Loucy (cell line): ENCODE measurements at regions not wholly inside any gene's neighbourhood (a gene's known extent, or its start where the extent isn't known, plus 50 kb on each side); places are given as distances from the start of the nearest gene placed in this dataset.

Source experiments
- H2AFZ ChIP-seq: fragments of 200-600 bp; sonication (generic); 2 replicates; pipeline ENCODE4 v1.6.0; 2016; ENCODE audit warnings: antibody characterized with exemption, mild to moderate bottlenecking, low read length, moderate library complexity
- H3F3A ChIP-seq: fragments of 200-600 bp; 2 replicates; pipeline ENCODE4 v1.6.0; 2016; ENCODE audit warnings: antibody characterized with exemption, low read depth, mild to moderate bottlenecking
- H3K27me3 ChIP-seq: fragments of 200-600 bp; sonication (generic); 2 replicates; pipeline ENCODE4 v1.6.1; 2014; ENCODE audit warnings: low read length, mild to moderate bottlenecking; ENCODE audit not compliant: insufficient read depth, poor library complexity, severe bottlenecking
- H3K36me3 ChIP-seq: fragments of 200-600 bp; sonication (generic); 2 replicates; pipeline ENCODE4 v1.6.1; 2016; ENCODE audit warnings: low read length; ENCODE audit not compliant: insufficient read depth
- H3K4me1 ChIP-seq: fragments of 200-600 bp; sonication (generic); 2 replicates; pipeline ENCODE4 v1.5.1; 2014; ENCODE audit warnings: low read length, mild to moderate bottlenecking; ENCODE audit not compliant: insufficient read depth, poor library complexity, severe bottlenecking
- H3K4me2 ChIP-seq: fragments of 200-600 bp; sonication (generic); 2 replicates; pipeline ENCODE4 v1.6.0; 2014; ENCODE audit warnings: antibody characterized with exemption, low read length, low read depth, mild to moderate bottlenecking; ENCODE audit not compliant: poor library complexity, severe bottlenecking
- H3K4me3 ChIP-seq: fragments of 200-600 bp; sonication (generic); 2 replicates; pipeline ENCODE4 v1.5.1; 2014; ENCODE audit warnings: low read length, mild to moderate bottlenecking, mixed read lengths; ENCODE audit not compliant: poor library complexity, severe bottlenecking
- H3K79me2 ChIP-seq: fragments of 200-600 bp; sonication (generic); 2 replicates; pipeline ENCODE4 v1.6.1; 2014; ENCODE audit warnings: low read length; ENCODE audit not compliant: insufficient read depth
- H3K9ac ChIP-seq: fragments of 200-600 bp; sonication (generic); 2 replicates; pipeline ENCODE4 v1.6.0; 2014; ENCODE audit warnings: mild to moderate bottlenecking, low read depth, low read length, moderate library complexity; ENCODE audit not compliant: poor library complexity, severe bottlenecking
- H3K9me2 ChIP-seq: fragments of 200-600 bp; sonication (generic); replicated peaks from 2 replicates; pipeline ENCODE4 v1.6.1; 2016; ENCODE audit warnings: low read depth, low read length, mixed read lengths
- H3K9me3 ChIP-seq: fragments of 200-600 bp; sonication (generic); 2 replicates; pipeline ENCODE4 v1.6.1; 2014; ENCODE audit warnings: mild to moderate bottlenecking, antibody characterized with exemption, low read length, low read depth; ENCODE audit not compliant: insufficient read depth
- H4K20me1 ChIP-seq: fragments of 200-600 bp; sonication (generic); 2 replicates; pipeline ENCODE4 v1.6.0; 2014; ENCODE audit warnings: antibody characterized with exemption, low read length, mild to moderate bottlenecking; ENCODE audit not compliant: insufficient read depth, poor library complexity, severe bottlenecking
- CTCF ChIP-seq: fragments of 200-600 bp; sonication (generic); conservative IDR thresholded peaks from 2 replicates; pipeline ENCODE4 v1.5.1; 2014; ENCODE audit warnings: mild to moderate bottlenecking, antibody characterized with exemption, low read length
- EZH2phosphoT487 ChIP-seq: fragments of 200-600 bp; IDR thresholded peaks from 2 replicates; pipeline ENCODE4 v1.6.1; 2018; ENCODE audit warnings: antibody characterized with exemption, mild to moderate bottlenecking, moderate library complexity, borderline replicate concordance

- H2AFZ ChIP-seq, result no peak overlapping the region
- H3K4me2 ChIP-seq, result no peak overlapping the region
- no peaks in the 10 kb centered on the region for H3K36me3 ChIP-seq
- no peaks in the 10 kb centered on the region for H3K79me2 ChIP-seq
- no peaks in the 10 kb centered on the region for H3K9me2 ChIP-seq
- TF ChIP-seq CTCF (peak; percentile 59), EZH2phosphoT487 (no peak)
- H3K9ac ChIP-seq, result no peak overlapping the region
- no peaks in the 10 kb centered on the region for H4K20me1 ChIP-seq
- H3K27me3 ChIP-seq, result no peaks in the 10 kb centered on the region
- no peaks in the 10 kb centered on the region for H3K4me1 ChIP-seq
- H3F3A ChIP-seq, result no peaks in the 10 kb centered on the region
- no peak overlapping the region for H3K4me3 ChIP-seq
- H3K9me3 ChIP-seq, result no peaks in the 10 kb centered on the region
Observed at GRCh38 chr18:27778441-27778840, 398.5 kb downstream of the CDH2 start.

GRCh38 chr18:27772081-27772480 lies 404.8 kb downstream of the CDH2 start:
- peaks cover 5% of the 10 kb centered on the region for H3K4me1 ChIP-seq

GRCh38 chr18:27771571-27771970 lies 405.4 kb downstream of the CDH2 start:
- no peaks in the 10 kb centered on the region for H4K20me1 ChIP-seq
- H3K9ac ChIP-seq, result no peak overlapping the region
- H3K36me3 ChIP-seq, result no peaks in the 10 kb centered on the region
- no peaks in the 10 kb centered on the region for H3K9me2 ChIP-seq
- peaks cover 5% of the 10 kb centered on the region for H3K4me1 ChIP-seq
- no peaks in the 10 kb centered on the region for H3K79me2 ChIP-seq
- H3K27me3 ChIP-seq, result no peaks in the 10 kb centered on the region
- H3K9me3 ChIP-seq, result no peaks in the 10 kb centered on the region
- no peak overlapping the region for H2AFZ ChIP-seq
- H3F3A ChIP-seq, result no peaks in the 10 kb centered on the region
- no peak overlapping the region for H3K4me3 ChIP-seq
- H3K4me2 ChIP-seq, result no peak overlapping the region
- TF ChIP-seq CTCF (no peak), EZH2phosphoT487 (no peak)

More at GRCh38 chr18:27772081-27772480, 404.8 kb downstream of the CDH2 start:
- Histone ChIP-seq H2AFZ (no peak overlapping the region), H3K9me3 (no peaks in the 10 kb centered on the region), H4K20me1 (no peaks in the 10 kb centered on the region), H3K9me2 (no peaks in the 10 kb centered on the region), H3F3A (no peaks in the 10 kb centered on the region), H3K79me2 (no peaks in the 10 kb centered on the region), H3K4me2 (no peak overlapping the region), H3K4me3 (no peak overlapping the region), H3K27me3 (no peaks in the 10 kb centered on the region), H3K9ac (no peak overlapping the region), H3K36me3 (no peaks in the 10 kb centered on the region)
- TF ChIP-seq CTCF (no peak), EZH2phosphoT487 (no peak)
